ENCODE measurements at regions not wholly inside any gene's neighbourhood (a gene's known extent, or its start where the extent isn't known, plus 50 kb on each side); places are given as distances from the start of the nearest gene placed in this dataset.

DNA sequence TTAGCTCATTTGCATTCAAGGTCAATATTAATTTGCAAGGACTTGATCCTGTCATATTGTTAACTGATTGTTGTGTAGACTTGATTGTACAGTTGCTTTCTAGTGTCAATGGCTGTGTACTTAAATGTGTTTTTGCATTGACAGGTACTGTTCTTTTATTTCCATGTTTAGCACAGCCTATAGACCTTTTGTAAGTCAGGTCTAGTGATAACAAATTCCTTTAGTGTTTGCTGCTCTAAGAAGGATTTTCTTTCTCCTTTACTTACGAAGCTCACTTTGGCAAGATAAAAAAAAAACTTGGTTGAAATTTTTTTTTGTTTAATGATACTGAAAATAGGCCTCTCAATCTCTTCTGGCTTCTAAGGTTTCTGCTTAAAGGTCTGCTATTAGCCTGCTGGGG is 942.3 kb downstream of the QKI start:
- Histone ChIP-seq H3K4me1 (ENCODE audit: low read length) (no peaks in the 10 kb centered on the region), H3K9me3 (ENCODE audit: insufficient read depth, low read length) (no peaks in the 10 kb centered on the region)
- TF ChIP-seq, protein P1, sequence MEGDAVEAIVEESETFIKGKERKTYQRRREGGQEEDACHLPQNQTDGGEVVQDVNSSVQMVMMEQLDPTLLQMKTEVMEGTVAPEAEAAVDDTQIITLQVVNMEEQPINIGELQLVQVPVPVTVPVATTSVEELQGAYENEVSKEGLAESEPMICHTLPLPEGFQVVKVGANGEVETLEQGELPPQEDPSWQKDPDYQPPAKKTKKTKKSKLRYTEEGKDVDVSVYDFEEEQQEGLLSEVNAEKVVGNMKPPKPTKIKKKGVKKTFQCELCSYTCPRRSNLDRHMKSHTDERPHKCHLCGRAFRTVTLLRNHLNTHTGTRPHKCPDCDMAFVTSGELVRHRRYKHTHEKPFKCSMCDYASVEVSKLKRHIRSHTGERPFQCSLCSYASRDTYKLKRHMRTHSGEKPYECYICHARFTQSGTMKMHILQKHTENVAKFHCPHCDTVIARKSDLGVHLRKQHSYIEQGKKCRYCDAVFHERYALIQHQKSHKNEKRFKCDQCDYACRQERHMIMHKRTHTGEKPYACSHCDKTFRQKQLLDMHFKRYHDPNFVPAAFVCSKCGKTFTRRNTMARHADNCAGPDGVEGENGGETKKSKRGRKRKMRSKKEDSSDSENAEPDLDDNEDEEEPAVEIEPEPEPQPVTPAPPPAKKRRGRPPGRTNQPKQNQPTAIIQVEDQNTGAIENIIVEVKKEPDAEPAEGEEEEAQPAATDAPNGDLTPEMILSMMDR (IDR thresholded peaks at IDR 0.05; ENCODE audit: low read depth, low read length) = no peak
- no peak for TF ChIP-seq EZH2phosphoT487 (IDR thresholded peaks at IDR 0.05; ENCODE audit: low read depth)

DNA sequence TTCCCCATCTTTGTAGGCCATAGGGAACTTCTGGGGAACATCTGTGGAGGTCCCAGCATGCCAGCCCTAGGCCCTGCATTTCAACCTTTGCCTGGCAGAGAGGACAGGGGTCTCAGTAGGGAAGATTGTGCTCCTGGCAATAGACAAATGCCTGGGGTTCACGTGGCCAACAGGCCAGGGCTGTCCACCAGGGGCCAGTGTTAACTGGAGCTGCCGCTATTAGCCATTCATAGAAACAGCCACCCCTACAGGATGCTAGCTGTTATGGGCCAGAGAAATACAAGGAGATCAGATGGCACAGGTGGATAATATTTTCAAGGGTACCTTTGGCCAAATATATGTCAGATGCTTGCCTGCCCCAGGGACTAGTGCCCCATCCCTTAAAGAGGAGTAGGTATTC is 932.9 kb downstream of the QKI start:
- TF ChIP-seq, protein P1 (IDR thresholded peaks at IDR 0.05; ENCODE audit: low read depth, low read length) = no peak
- no peak for TF ChIP-seq EZH2phosphoT487 (IDR thresholded peaks at IDR 0.05; ENCODE audit: low read depth)
- H3K79me2 ChIP-seq (ENCODE audit: low read length) = no peaks in the 10 kb centered on the region
- no peaks in the 10 kb centered on the region for H3K27me3 ChIP-seq (ENCODE audit: low read depth, low read length)
- no peaks in the 10 kb centered on the region for H3K4me1 ChIP-seq (ENCODE audit: low read length)
- no peaks in the 10 kb centered on the region for H3K9me3 ChIP-seq (ENCODE audit: insufficient read depth, low read length)
- no peaks in the 10 kb centered on the region for H4K20me1 ChIP-seq (ENCODE audit: insufficient read depth, low read length)
- H2AFZ ChIP-seq (ENCODE audit: low read depth, low read length) = no peak overlapping the region
- no peaks in the 10 kb centered on the region for H3K36me3 ChIP-seq (replicated peaks; ENCODE audit: low read depth, low read length)
- H3K4me3 ChIP-seq (ENCODE audit: low read length) = no peak overlapping the region
- no peak overlapping the region for H3K27ac ChIP-seq (ENCODE audit: low read length)
- no peak overlapping the region for H3K4me2 ChIP-seq (ENCODE audit: low read length)
- H3K9ac ChIP-seq (ENCODE audit: low read length) = no peak overlapping the region

More for the DNA sequence above, 942.3 kb downstream of the QKI start:
- Histone ChIP-seq H3K79me2 (ENCODE audit: low read length) (no peaks in the 10 kb centered on the region), H3K4me3 (ENCODE audit: low read length) (no peak overlapping the region), H3K27ac (ENCODE audit: low read length) (no peak overlapping the region), H4K20me1 (ENCODE audit: insufficient read depth, low read length) (no peaks in the 10 kb centered on the region), H3K36me3 (replicated peaks; ENCODE audit: low read depth, low read length) (no peaks in the 10 kb centered on the region), H3K27me3 (ENCODE audit: low read depth, low read length) (no peaks in the 10 kb centered on the region), H3K9ac (ENCODE audit: low read length) (no peak overlapping the region), H2AFZ (ENCODE audit: low read depth, low read length) (no peak overlapping the region), H3K4me2 (ENCODE audit: low read length) (no peak overlapping the region)

DNA sequence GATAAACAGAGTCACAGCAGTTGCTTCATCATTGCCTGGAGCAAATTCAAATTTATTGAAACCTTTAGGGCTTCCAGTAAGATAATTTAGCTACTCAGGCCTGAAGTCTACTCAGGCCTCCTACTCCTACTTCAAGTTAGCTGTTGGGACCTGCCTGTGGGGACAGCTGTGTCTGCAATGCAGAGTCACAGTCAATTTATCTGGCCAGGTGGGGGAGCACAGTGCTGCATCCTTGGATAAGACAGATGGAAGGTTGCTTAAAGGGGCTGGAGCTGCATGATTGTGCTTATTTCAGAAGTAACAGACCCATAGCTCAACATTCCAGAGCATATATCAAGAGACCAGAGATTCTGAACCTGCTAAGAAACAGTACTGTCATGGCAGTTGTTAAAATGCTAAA is 932.1 kb downstream of the QKI start:
- Histone ChIP-seq H3K36me3 (replicated peaks; ENCODE audit: low read depth, low read length) (no peaks in the 10 kb centered on the region), H2AFZ (ENCODE audit: low read depth, low read length) (no peak overlapping the region), H3K4me1 (ENCODE audit: low read length) (no peaks in the 10 kb centered on the region), H3K9me3 (ENCODE audit: insufficient read depth, low read length) (no peaks in the 10 kb centered on the region), H4K20me1 (ENCODE audit: insufficient read depth, low read length) (no peaks in the 10 kb centered on the region), H3K79me2 (ENCODE audit: low read length) (no peaks in the 10 kb centered on the region), H3K27me3 (ENCODE audit: low read depth, low read length) (no peaks in the 10 kb centered on the region), H3K9ac (ENCODE audit: low read length) (no peak overlapping the region), H3K4me3 (ENCODE audit: low read length) (no peak overlapping the region), H3K4me2 (ENCODE audit: low read length) (no peak overlapping the region), H3K27ac (ENCODE audit: low read length) (no peak overlapping the region)
- TF ChIP-seq EZH2phosphoT487 (IDR thresholded peaks at IDR 0.05; ENCODE audit: low read depth) = no peak
- TF ChIP-seq, protein P1 (IDR thresholded peaks at IDR 0.05; ENCODE audit: low read depth, low read length) = no peak

DNA sequence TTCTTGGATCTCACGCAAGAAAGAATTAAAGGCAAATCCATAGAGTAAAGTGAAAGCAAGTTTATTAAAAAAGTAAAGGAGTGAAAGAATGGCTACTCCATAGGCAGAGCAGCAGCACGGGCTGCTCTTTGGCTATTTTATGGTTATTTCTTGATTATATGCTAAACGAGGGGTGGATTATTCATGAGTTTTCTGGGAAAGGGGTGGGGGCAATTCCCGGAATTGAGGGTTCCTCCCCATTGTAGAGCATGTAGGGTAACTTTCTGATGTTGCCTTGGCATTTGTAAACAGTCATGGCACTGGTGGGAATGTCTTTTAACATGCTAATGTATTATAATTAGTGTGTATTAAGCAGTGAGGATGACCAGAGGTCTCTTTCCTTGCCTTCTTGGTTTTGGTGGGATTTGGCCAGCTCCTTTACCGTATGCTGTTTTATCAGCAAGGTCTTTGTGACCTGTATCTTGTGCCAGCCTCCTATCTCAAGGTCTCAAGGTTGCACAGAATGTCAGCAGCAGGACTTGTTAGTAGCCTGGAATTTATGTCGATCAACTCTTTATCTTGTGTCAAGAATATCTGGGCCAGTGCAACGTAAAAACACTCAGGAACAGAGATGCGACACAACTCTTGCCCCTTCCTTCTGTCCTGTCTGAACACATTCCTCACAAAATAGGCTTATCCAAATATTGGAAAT is 931.4 kb downstream of the QKI start:
- no peak overlapping the region for H2AFZ ChIP-seq (ENCODE audit: low read depth, low read length)
- no peaks in the 10 kb centered on the region for H3K36me3 ChIP-seq (replicated peaks; ENCODE audit: low read depth, low read length)
- no peak overlapping the region for H3K4me2 ChIP-seq (ENCODE audit: low read length)
- no peaks in the 10 kb centered on the region for H3K4me1 ChIP-seq (ENCODE audit: low read length)
- no peaks in the 10 kb centered on the region for H3K27me3 ChIP-seq (ENCODE audit: low read depth, low read length)
- no peaks in the 10 kb centered on the region for H3K9me3 ChIP-seq (ENCODE audit: insufficient read depth, low read length)
- TF ChIP-seq, protein P1 (IDR thresholded peaks at IDR 0.05; ENCODE audit: low read depth, low read length) = no peak
- no peak for TF ChIP-seq EZH2phosphoT487 (IDR thresholded peaks at IDR 0.05; ENCODE audit: low read depth)
- no peak overlapping the region for H3K4me3 ChIP-seq (ENCODE audit: low read length)
- no peaks in the 10 kb centered on the region for H3K79me2 ChIP-seq (ENCODE audit: low read length)
- H3K27ac ChIP-seq (ENCODE audit: low read length) = no peak overlapping the region
- H4K20me1 ChIP-seq (ENCODE audit: insufficient read depth, low read length) = no peaks in the 10 kb centered on the region
- H3K9ac ChIP-seq (ENCODE audit: low read length) = no peak overlapping the region
